ENCODE measurements at regions not wholly inside any gene's neighbourhood (a gene's known extent, or its start where the extent isn't known, plus 50 kb on each side); places are given as distances from the start of the nearest gene placed in this dataset.

- no peak for DNase-seq
Measured at GRCh38 chr14:71834284-71835204, 97.7 kb upstream of the RGS6 start.

GRCh38 chr14:71852181-71852580 lies 80.0 kb upstream of the RGS6 start:
- no peak for DNase-seq

GRCh38 chr14:71855399-71856036 lies 76.7 kb upstream of the RGS6 start:
- DNase-seq: no peak

- DNase-seq: no peak
Measured at GRCh38 chr14:71856199-71856919, 75.9 kb upstream of the RGS6 start.

GRCh38 chr14:71863049-71863448 lies 69.2 kb upstream of the RGS6 start:
- DNase-seq: no peak

- no peak for DNase-seq
Measured at GRCh38 chr14:71863766-71864165, 68.5 kb upstream of the RGS6 start.

Data from DMS153 (cell line).